ENCODE measurements at regions not wholly inside any gene's neighbourhood (a gene's known extent, or its start where the extent isn't known, plus 50 kb on each side); places are given as distances from the start of the nearest gene placed in this dataset.
"Not testable (repeated sequence)": the region's sequence is repeated elsewhere in the genome, so short reads cannot be mapped to it uniquely, and the experiment has no call there.

DNA sequence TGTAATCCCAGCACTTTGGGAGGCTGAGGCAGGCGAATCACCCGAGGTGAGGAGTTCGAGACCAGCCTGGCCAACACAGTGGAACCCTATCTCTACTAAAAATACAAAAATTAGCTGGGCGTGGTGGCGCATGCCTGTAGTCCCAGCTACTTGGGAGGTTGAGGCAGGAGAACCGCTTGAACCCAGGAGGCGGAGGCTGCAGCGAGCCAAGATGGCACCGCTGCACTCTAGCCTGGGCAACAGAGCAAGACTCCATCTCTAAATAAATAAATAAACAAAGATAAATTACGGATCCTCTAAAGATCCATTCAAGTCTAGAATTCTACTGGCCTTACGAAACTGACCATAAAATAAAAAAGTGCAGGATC, 60.4 kb downstream of the SIPA1L2 start:
- TF ChIP-seq, protein P1, sequence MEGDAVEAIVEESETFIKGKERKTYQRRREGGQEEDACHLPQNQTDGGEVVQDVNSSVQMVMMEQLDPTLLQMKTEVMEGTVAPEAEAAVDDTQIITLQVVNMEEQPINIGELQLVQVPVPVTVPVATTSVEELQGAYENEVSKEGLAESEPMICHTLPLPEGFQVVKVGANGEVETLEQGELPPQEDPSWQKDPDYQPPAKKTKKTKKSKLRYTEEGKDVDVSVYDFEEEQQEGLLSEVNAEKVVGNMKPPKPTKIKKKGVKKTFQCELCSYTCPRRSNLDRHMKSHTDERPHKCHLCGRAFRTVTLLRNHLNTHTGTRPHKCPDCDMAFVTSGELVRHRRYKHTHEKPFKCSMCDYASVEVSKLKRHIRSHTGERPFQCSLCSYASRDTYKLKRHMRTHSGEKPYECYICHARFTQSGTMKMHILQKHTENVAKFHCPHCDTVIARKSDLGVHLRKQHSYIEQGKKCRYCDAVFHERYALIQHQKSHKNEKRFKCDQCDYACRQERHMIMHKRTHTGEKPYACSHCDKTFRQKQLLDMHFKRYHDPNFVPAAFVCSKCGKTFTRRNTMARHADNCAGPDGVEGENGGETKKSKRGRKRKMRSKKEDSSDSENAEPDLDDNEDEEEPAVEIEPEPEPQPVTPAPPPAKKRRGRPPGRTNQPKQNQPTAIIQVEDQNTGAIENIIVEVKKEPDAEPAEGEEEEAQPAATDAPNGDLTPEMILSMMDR (IDR thresholded peaks at IDR 0.05): not testable (repeated sequence)
- TF ChIP-seq EZH2 (IDR thresholded peaks at IDR 0.05): not testable (repeated sequence)
